ENCODE measurements at regions not wholly inside any gene's neighbourhood (a gene's known extent, or its start where the extent isn't known, plus 50 kb on each side); places are given as distances from the start of the nearest gene placed in this dataset.

- TF ChIP-seq ZBTB44 (tag by site-specific recombination; IDR thresholded peaks at IDR 0.05): no peak
Measured at GRCh38 chr4:164319688-164320087, 434.2 kb upstream of the SMIM31 start (continued).

GRCh38 chr4:164320847-164321246 is 433.1 kb upstream of the SMIM31 start:
- POLR2A ChIA-PET: no interaction called here
- CTCF ChIA-PET: no interaction called here
- Histone ChIP-seq H3K36me3 (ENCODE audit: control insufficient read depth in 2 of 2, insufficient read depth in 1 of 2, low read length in 2 of 2) (no peaks in the 10 kb centered on the region), H3K4me3 (ENCODE audit: low read depth, low read length) (no peak overlapping the region), H3K27ac (ENCODE audit: extremely low read depth, low read depth, low read length) (no peak overlapping the region), H3K9me3 (ENCODE audit: control insufficient read depth, insufficient read depth, low read depth, low read length) (no peaks in the 10 kb centered on the region), H3K4me1 (ENCODE audit: control insufficient read depth, insufficient read depth, low read length) (no peaks in the 10 kb centered on the region)
- no peak for TF ChIP-seq ZNF37A (tag by site-specific recombination; IDR thresholded peaks at IDR 0.05)
- TF ChIP-seq PRDM1 (tag by site-specific recombination; IDR thresholded peaks at IDR 0.05): no peak
- no peak for TF ChIP-seq ZNF48 (tag by site-specific recombination; IDR thresholded peaks at IDR 0.05)
- TF ChIP-seq, protein P1, sequence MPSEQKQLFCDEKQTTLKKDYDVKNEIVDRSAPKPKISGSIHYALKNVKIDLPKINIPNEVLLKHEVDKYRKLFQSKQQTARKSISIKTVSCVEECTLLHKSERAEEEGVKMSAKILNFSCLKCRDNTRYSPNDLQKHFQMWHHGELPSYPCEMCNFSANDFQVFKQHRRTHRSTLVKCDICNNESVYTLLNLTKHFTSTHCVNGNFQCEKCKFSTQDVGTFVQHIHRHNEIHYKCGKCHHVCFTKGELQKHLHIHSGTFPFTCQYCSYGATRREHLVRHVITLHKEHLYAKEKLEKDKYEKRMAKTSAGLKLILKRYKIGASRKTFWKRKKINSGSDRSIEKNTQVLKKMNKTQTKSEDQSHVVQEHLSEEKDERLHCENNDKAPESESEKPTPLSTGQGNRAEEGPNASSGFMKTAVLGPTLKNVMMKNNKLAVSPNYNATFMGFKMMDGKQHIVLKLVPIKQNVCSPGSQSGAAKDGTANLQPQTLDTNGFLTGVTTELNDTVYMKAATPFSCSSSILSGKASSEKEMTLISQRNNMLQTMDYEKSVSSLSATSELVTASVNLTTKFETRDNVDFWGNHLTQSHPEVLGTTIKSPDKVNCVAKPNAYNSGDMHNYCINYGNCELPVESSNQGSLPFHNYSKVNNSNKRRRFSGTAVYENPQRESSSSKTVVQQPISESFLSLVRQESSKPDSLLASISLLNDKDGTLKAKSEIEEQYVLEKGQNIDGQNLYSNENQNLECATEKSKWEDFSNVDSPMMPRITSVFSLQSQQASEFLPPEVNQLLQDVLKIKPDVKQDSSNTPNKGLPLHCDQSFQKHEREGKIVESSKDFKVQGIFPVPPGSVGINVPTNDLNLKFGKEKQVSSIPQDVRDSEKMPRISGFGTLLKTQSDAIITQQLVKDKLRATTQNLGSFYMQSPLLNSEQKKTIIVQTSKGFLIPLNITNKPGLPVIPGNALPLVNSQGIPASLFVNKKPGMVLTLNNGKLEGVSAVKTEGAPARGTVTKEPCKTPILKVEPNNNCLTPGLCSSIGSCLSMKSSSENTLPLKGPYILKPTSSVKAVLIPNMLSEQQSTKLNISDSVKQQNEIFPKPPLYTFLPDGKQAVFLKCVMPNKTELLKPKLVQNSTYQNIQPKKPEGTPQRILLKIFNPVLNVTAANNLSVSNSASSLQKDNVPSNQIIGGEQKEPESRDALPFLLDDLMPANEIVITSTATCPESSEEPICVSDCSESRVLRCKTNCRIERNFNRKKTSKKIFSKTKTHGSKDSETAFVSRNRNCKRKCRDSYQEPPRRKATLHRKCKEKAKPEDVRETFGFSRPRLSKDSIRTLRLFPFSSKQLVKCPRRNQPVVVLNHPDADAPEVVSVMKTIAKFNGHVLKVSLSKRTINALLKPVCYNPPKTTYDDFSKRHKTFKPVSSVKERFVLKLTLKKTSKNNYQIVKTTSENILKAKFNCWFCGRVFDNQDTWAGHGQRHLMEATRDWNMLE (tag by site-specific recombination; conservative IDR thresholded peaks at IDR 0.05; ENCODE audit: low read depth): no peak
- no peak for TF ChIP-seq ZNF350 (tag by site-specific recombination; IDR thresholded peaks at IDR 0.05)
- no peak for TF ChIP-seq TRIM28 (IDR thresholded peaks at IDR 0.05; ENCODE audit: borderline replicate concordance, low read length)
- no peak for TF ChIP-seq ZNF510 (tag by site-specific recombination; IDR thresholded peaks at IDR 0.05; ENCODE audit: insufficient replicate concordance)
- no peak for TF ChIP-seq ZNF362 (tag by site-specific recombination; IDR thresholded peaks at IDR 0.05)
- TF ChIP-seq ZNF639 (tag by site-specific recombination; IDR thresholded peaks at IDR 0.05): no peak
- no peak for TF ChIP-seq ZNF521 (tag by site-specific recombination; IDR thresholded peaks at IDR 0.05)
- no peak for TF ChIP-seq SP2 (tag by site-specific recombination; IDR thresholded peaks at IDR 0.05)
- no peak for TF ChIP-seq ZNF202 (tag by site-specific recombination; IDR thresholded peaks at IDR 0.05; ENCODE audit: borderline replicate concordance)
- TF ChIP-seq ZNF623 (tag by site-specific recombination; IDR thresholded peaks at IDR 0.05): no peak
- TF ChIP-seq ZNF148 (tag by site-specific recombination; IDR thresholded peaks at IDR 0.05; ENCODE audit: borderline replicate concordance): no peak
- TF ChIP-seq ZNF791 (tag by site-specific recombination; IDR thresholded peaks at IDR 0.05): no peak
- TF ChIP-seq ZNF214 (tag by site-specific recombination; IDR thresholded peaks at IDR 0.05; ENCODE audit: borderline replicate concordance): no peak
- TF ChIP-seq ZNF292 (tag by site-specific recombination; IDR thresholded peaks at IDR 0.05; ENCODE audit: borderline replicate concordance, low read depth): no peak
